Jurkat, Clone E6-1 (cell line): ENCODE measurements at regions not wholly inside any gene's neighbourhood (a gene's known extent, or its start where the extent isn't known, plus 50 kb on each side); places are given as distances from the start of the nearest gene placed in this dataset.
"Not testable (repeated sequence)": the region's sequence is repeated elsewhere in the genome, so short reads cannot be mapped to it uniquely, and the experiment has no call there.

Experiments
- DNase-seq: peaks from one replicate; pipeline ENCODE4 v3.0.0-alpha.2; 2011; ENCODE audit warnings: low read depth, low spot score
- H3K4me3 ChIP-seq: 2 replicates; pipeline ENCODE4 v1.5.1; 2011; ENCODE audit warnings: mild to moderate bottlenecking, low read length, control low read depth, moderate library complexity

GRCh38 chr11:122202161-122202950, 86.3 kb upstream of the BLID start:
- no peak for DNase-seq
- H3K4me3 ChIP-seq: no peak overlapping the region

GRCh38 chr11:122201106-122201505, 85.1 kb upstream of the BLID start:
- DNase-seq: no peak
- no peak overlapping the region for H3K4me3 ChIP-seq

GRCh38 chr11:122199661-122200060, 83.6 kb upstream of the BLID start:
- no peak overlapping the region for H3K4me3 ChIP-seq
- DNase-seq: no peak

GRCh38 chr11:122198291-122198983, 82.4 kb upstream of the BLID start:
- DNase-seq: no peak
- no peak overlapping the region for H3K4me3 ChIP-seq

GRCh38 chr11:122197066-122197987, 81.3 kb upstream of the BLID start:
- H3K4me3 ChIP-seq: no peak overlapping the region
- DNase-seq: no peak

GRCh38 chr11:122195790-122196189, 79.8 kb upstream of the BLID start:
- DNase-seq: no peak
- no peak overlapping the region for H3K4me3 ChIP-seq

- not testable (repeated sequence) for DNase-seq, H3K4me3 ChIP-seq
Measured at GRCh38 chr11:122193881-122194480, 78.0 kb upstream of the BLID start.

GRCh38 chr11:122193457-122193856, 77.4 kb upstream of the BLID start:
- DNase-seq: no peak
- H3K4me3 ChIP-seq: no peak overlapping the region

GRCh38 chr11:122192634-122193255, 76.7 kb upstream of the BLID start:
- DNase-seq: no peak
- H3K4me3 ChIP-seq: no peak overlapping the region

- no peak overlapping the region for H3K4me3 ChIP-seq
- DNase-seq: no peak
Measured at GRCh38 chr11:122190768-122191167, 74.8 kb upstream of the BLID start.

- no peak overlapping the region for H3K4me3 ChIP-seq
- no peak for DNase-seq
Measured at GRCh38 chr11:122189229-122189628, 73.2 kb upstream of the BLID start.

GRCh38 chr11:122187373-122188165, 71.6 kb upstream of the BLID start:
- no peak for DNase-seq
- H3K4me3 ChIP-seq: no peak overlapping the region

- H3K4me3 ChIP-seq: no peak overlapping the region
- no peak for DNase-seq
Measured at GRCh38 chr11:122186439-122187080, 70.5 kb upstream of the BLID start.

GRCh38 chr11:122183933-122184332, 67.9 kb upstream of the BLID start:
- no peak overlapping the region for H3K4me3 ChIP-seq
- no peak for DNase-seq

GRCh38 chr11:122181893-122182292, 65.9 kb upstream of the BLID start:
- no peak overlapping the region for H3K4me3 ChIP-seq
- DNase-seq: no peak

GRCh38 chr11:122181372-122181771, 65.4 kb upstream of the BLID start:
- DNase-seq: no peak
- H3K4me3 ChIP-seq: no peak overlapping the region

- H3K4me3 ChIP-seq: no peak overlapping the region
- no peak for DNase-seq
Measured at GRCh38 chr11:122179961-122180834, 64.2 kb upstream of the BLID start.
